Spleen (tissue), 11 donors: ENCODE measurements at regions not wholly inside any gene's neighbourhood (a gene's known extent, or its start where the extent isn't known, plus 50 kb on each side); places are given as distances from the start of the nearest gene placed in this dataset.

ENCODE experiments used
- DNase-seq: peaks from one replicate; pipeline ENCODE4 v3.0.0-alpha.2; 2020
- H3K27ac ChIP-seq, 8 donors: fragments of 200-600 bp; sonication (generic) in 7 of 8; 1 replicate in 4 of 8; 2 replicates in 4 of 8; pipeline versions ENCODE4 v1.5.0 to v1.8.0; 2016 to 2021; ENCODE audit warnings: inconsistent platforms in 4 of 8, mild to moderate bottlenecking in 4 of 8, moderate library complexity in 1 of 8
- H3K27me3 ChIP-seq, 7 donors: fragments of 200-600 bp; sonication (generic) in 6 of 7; replicated peaks in 1 of 7; 1 replicate in 4 of 7; 2 replicates in 3 of 7; pipeline versions ENCODE4 v1.5.0 to v1.8.0; 2016 to 2021; ENCODE audit warnings: inconsistent platforms in 3 of 7, mild to moderate bottlenecking in 1 of 7
- H3K36me3 ChIP-seq, 6 donors: fragments of 200-600 bp; sonication (generic) in 5 of 6; 1 replicate in 4 of 6; 2 replicates in 2 of 6; pipeline versions ENCODE4 v1.5.0 to v1.8.0; 2016 to 2021; ENCODE audit warnings: inconsistent platforms in 2 of 6
- H3K4me1 ChIP-seq, 6 donors: fragments of 200-600 bp; sonication (generic) in 5 of 6; 1 replicate in 3 of 6; 2 replicates in 3 of 6; pipeline versions ENCODE4 v1.5.0 to v1.8.0; 2016 to 2021; ENCODE audit warnings: inconsistent platforms in 3 of 6
- H3K4me3 ChIP-seq, 8 donors: fragments of 200-600 bp; sonication (generic) in 7 of 8; 1 replicate in 4 of 8; 2 replicates in 4 of 8; pipeline versions ENCODE4 v1.5.0 to v1.8.0; 2016 to 2021; ENCODE audit warnings: inconsistent platforms in 4 of 8, mild to moderate bottlenecking in 4 of 8, moderate library complexity in 2 of 8
- H3K9me3 ChIP-seq, 8 donors: fragments of 200-600 bp; sonication (generic) in 7 of 8; 1 replicate in 4 of 8; 2 replicates in 4 of 8; pipeline versions ENCODE4 v1.5.0 to v1.8.0; 2016 to 2021; ENCODE audit warnings: inconsistent platforms in 4 of 8
- CTCF ChIP-seq, 11 experiments: fragments of 200-600 bp in 7 of 11; fragments of 450-650 bp in 4 of 11; sonication (generic) in 4 of 11; IDR thresholded peaks in 8 of 11; conservative IDR thresholded peaks in 3 of 11; 1 replicate in 7 of 11; 2 replicates in 4 of 11; pipeline versions ENCODE4 v1.4.0 to v1.8.0; 2016 to 2021; ENCODE audit warnings: antibody characterized with exemption in 11 of 11, inconsistent platforms in 4 of 11, mild to moderate bottlenecking in 1 of 11
- POLR2A ChIP-seq, 3 donors: fragments of 450-650 bp; IDR thresholded peaks; one replicate each; pipeline ENCODE4 v1.5.1; 2017; ENCODE audit warnings: antibody characterized with exemption in 3 of 3, mild to moderate bottlenecking in 1 of 3
- POLR2AphosphoS5 ChIP-seq, 3 donors: sonication (generic); formaldehyde crosslinking; IDR thresholded peaks; one replicate each; pipeline ENCODE4 v1.5.1; 2017; ENCODE audit warnings: antibody characterized with exemption in 3 of 3
- WGBS, 5 donors: extraction: QIAGEN DNeasy Blood & Tissue Kit in 3 of 5; methylation state at CpG; one replicate each; pipeline versions ENCODE4 v1.1.5 to v1.1.7; 2013 to 2018; 5-methylcytosine and 5-hydroxymethylcytosine counted together
- intact Hi-C: fragments of 100-400 bp; cut with DNase I; formaldehyde crosslinking; loops from one replicate; pipeline ENCODE4 v1.15.0; 2023; ENCODE audit warnings: low total_unique reads
- donor health status: healthy with polysubstance abuse.
- donor health status: DM: no; HTN: no; CAD: no; lungs with moderate emphysema.
- donor health status: DM: no; HTN: no; CAD: no.
- donor health status: Bipolar disorder and iron deficiency.
- donor health status: healthy.
- donor health status: DM: no; HTN: no; CAD: no.
- donor health status: DM: yes; HTN: yes; CAD: no.

GRCh38 chr2:100699131-100699530 lies 120.8 kb upstream of the NPAS2 start:
- no peak for DNase-seq
- WGBS, 5 donors, result 74 to 84% (median 79%) methylated on average over 5 of the region's 5 CpGs
- intact Hi-C loops, result no loop called here
- Histone ChIP-seq H3K27me3 (no peaks in the 10 kb centered on the region), H3K4me3 (no peak overlapping the region), H3K27ac (no peak overlapping the region), H3K9me3 (peaks cover 0 to 57% (median 33%) of the 10 kb centered on the region in 8 donors), H3K4me1 (no peaks in the 10 kb centered on the region), H3K36me3 (no peaks in the 10 kb centered on the region)
- TF ChIP-seq POLR2A (IDR thresholded peaks at IDR 0.05), result no peak
- TF ChIP-seq CTCF (IDR thresholded peaks at IDR 0.05 in 8 of 11, conservative IDR thresholded peaks at IDR 0.05 in 3 of 11), result no peak
- no peak for TF ChIP-seq POLR2AphosphoS5 (IDR thresholded peaks at IDR 0.05)

GRCh38 chr2:100702438-100703109 lies 117.4 kb upstream of the NPAS2 start:
- H3K4me3 ChIP-seq, result no peak overlapping the region
- H3K36me3 ChIP-seq, result no peaks in the 10 kb centered on the region
- H3K9me3 ChIP-seq, result peaks cover 0 to 26% (median 4%) of the 10 kb centered on the region in 8 donors
- TF ChIP-seq POLR2AphosphoS5 (IDR thresholded peaks at IDR 0.05), result no peak
- TF ChIP-seq CTCF (IDR thresholded peaks at IDR 0.05 in 8 of 11, conservative IDR thresholded peaks at IDR 0.05 in 3 of 11), result no peak
- no peak for TF ChIP-seq POLR2A (IDR thresholded peaks at IDR 0.05)
- H3K27ac ChIP-seq, result no peak overlapping the region
- 74 to 79% (median 77%) methylated on average over 5 of the region's 5 CpGs for WGBS, 5 donors
- no peaks in the 10 kb centered on the region for H3K4me1 ChIP-seq
- H3K27me3 ChIP-seq, result no peaks in the 10 kb centered on the region
- intact Hi-C loops, result no loop called here
- no peak for DNase-seq

- Histone ChIP-seq H3K9me3 (peaks cover 0 to 19% (median 0%) of the 10 kb centered on the region in 8 donors), H3K4me1 (no peaks in the 10 kb centered on the region), H3K27me3 (no peaks in the 10 kb centered on the region), H3K4me3 (no peak overlapping the region), H3K36me3 (no peaks in the 10 kb centered on the region), H3K27ac (no peak overlapping the region)
- 76 to 86% (median 83%) methylated on average over 5 of the region's 5 CpGs for WGBS, 5 donors
- no peak for DNase-seq
- no peak for TF ChIP-seq POLR2A (IDR thresholded peaks at IDR 0.05)
- no peak for TF ChIP-seq POLR2AphosphoS5 (IDR thresholded peaks at IDR 0.05)
- TF ChIP-seq CTCF (IDR thresholded peaks at IDR 0.05 in 8 of 11, conservative IDR thresholded peaks at IDR 0.05 in 3 of 11), result no peak
- intact Hi-C loops, result no loop called here
Measured at GRCh38 chr2:100703213-100703612, 116.7 kb upstream of the NPAS2 start.

- no peak for DNase-seq
- H3K9me3 ChIP-seq, result peaks cover 0 to 14% (median 0%) of the 10 kb centered on the region in 8 donors
- no peak overlapping the region for H3K4me3 ChIP-seq
- H3K27me3 ChIP-seq, result no peaks in the 10 kb centered on the region
- TF ChIP-seq POLR2A (IDR thresholded peaks at IDR 0.05) (no peak), POLR2AphosphoS5 (IDR thresholded peaks at IDR 0.05) (no peak), CTCF (IDR thresholded peaks at IDR 0.05 in 8 of 11, conservative IDR thresholded peaks at IDR 0.05 in 3 of 11) (no peak)
- H3K27ac ChIP-seq, result no peak overlapping the region
- no peaks in the 10 kb centered on the region for H3K4me1 ChIP-seq
- intact Hi-C loops, result no loop called here
- WGBS, 5 donors, result 78 to 90% (median 84%) methylated on average over 3 of the region's 3 CpGs
- no peaks in the 10 kb centered on the region for H3K36me3 ChIP-seq
Measured at GRCh38 chr2:100703739-100704138, 116.2 kb upstream of the NPAS2 start.
